Stimulated activated CD4-positive, alpha-beta T cell treated with anti-CD3 and anti-CD28 coated beads, TNF-alpha, amount 100 ng/mL, for 48 hours (primary cell): ENCODE measurements at regions not wholly inside any gene's neighbourhood (a gene's known extent, or its start where the extent isn't known, plus 50 kb on each side); places are given as distances from the start of the nearest gene placed in this dataset.

Experiments
- DNase-seq, 3 donors: peaks; one replicate each; pipeline ENCODE4 v3.0.0-alpha.2; 2020; ENCODE audit warnings: low read depth in 3 of 3

- DNase-seq = no peak
Measured at GRCh38 chr1:87993051-87993450, 664.4 kb downstream of the LMO4 start.

- DNase-seq = no peak
Measured at GRCh38 chr1:87999852-88000251, 671.2 kb downstream of the LMO4 start.

GRCh38 chr1:88001460-88001859 is 672.8 kb downstream of the LMO4 start:
- no peak for DNase-seq

GRCh38 chr1:88003255-88003654 is 674.6 kb downstream of the LMO4 start:
- no peak for DNase-seq

GRCh38 chr1:88009916-88010315 is 674.2 kb upstream of the PKN2 start:
- DNase-seq = no peak

GRCh38 chr1:88013485-88013884 is 670.6 kb upstream of the PKN2 start:
- no peak for DNase-seq

GRCh38 chr1:88014131-88014530 is 669.9 kb upstream of the PKN2 start:
- DNase-seq = no peak

- DNase-seq = no peak
Measured at GRCh38 chr1:88016947-88017346, 667.1 kb upstream of the PKN2 start.

GRCh38 chr1:88021529-88021928 is 662.5 kb upstream of the PKN2 start:
- no peak for DNase-seq

GRCh38 chr1:88022516-88022915 is 661.6 kb upstream of the PKN2 start:
- no peak for DNase-seq

- DNase-seq = no peak
Measured at GRCh38 chr1:88029142-88029541, 654.9 kb upstream of the PKN2 start.

GRCh38 chr1:88029899-88030298 is 654.2 kb upstream of the PKN2 start:
- no peak for DNase-seq

- DNase-seq = no peak
Measured at GRCh38 chr1:88035578-88035977, 648.5 kb upstream of the PKN2 start.

- DNase-seq = no peak
Measured at GRCh38 chr1:88036345-88037014, 647.6 kb upstream of the PKN2 start.

- no peak for DNase-seq
Measured at GRCh38 chr1:88039240-88039639, 644.8 kb upstream of the PKN2 start.

- DNase-seq = no peak
Measured at GRCh38 chr1:88043834-88044233, 640.2 kb upstream of the PKN2 start.

- no peak for DNase-seq
Measured at GRCh38 chr1:88052167-88052566, 631.9 kb upstream of the PKN2 start.

GRCh38 chr1:88053065-88053464 is 631.0 kb upstream of the PKN2 start:
- DNase-seq = no peak

GRCh38 chr1:88056881-88057280 is 627.2 kb upstream of the PKN2 start:
- DNase-seq = no peak

GRCh38 chr1:88058205-88058604 is 625.9 kb upstream of the PKN2 start:
- no peak for DNase-seq

GRCh38 chr1:88060112-88060673 is 623.9 kb upstream of the PKN2 start:
- DNase-seq = no peak

GRCh38 chr1:88060750-88061491 is 623.2 kb upstream of the PKN2 start:
- DNase-seq = no peak

- DNase-seq = peak in 1 of 3 donors; percentile 0
Measured at GRCh38 chr1:88061492-88062177, 622.4 kb upstream of the PKN2 start.
